HEK293 (cell line): ENCODE measurements at regions not wholly inside any gene's neighbourhood (a gene's known extent, or its start where the extent isn't known, plus 50 kb on each side); places are given as distances from the start of the nearest gene placed in this dataset.

Source experiments
- BCL11A ChIP-seq: fragments of 450-650 bp; formaldehyde crosslinking; IDR thresholded peaks from 2 replicates; pipeline ENCODE4 v1.5.1; 2016; ENCODE audit warnings: low read depth, missing biosample characterization, missing genetic modification characterization
- CTCF ChIP-seq: fragments of 450-650 bp; formaldehyde crosslinking; IDR thresholded peaks from 2 replicates; pipeline ENCODE4 v1.5.1; 2016; ENCODE audit warnings: missing biosample characterization, missing genetic modification characterization
- PRDM1 ChIP-seq: fragments of 450-650 bp; formaldehyde crosslinking; IDR thresholded peaks from 2 replicates; pipeline ENCODE4; 2016; ENCODE audit warnings: missing biosample characterization, missing genetic modification characterization
- ZBTB10 ChIP-seq: fragments of 450-650 bp; formaldehyde crosslinking; IDR thresholded peaks from 2 replicates; pipeline ENCODE4 v1.5.1; 2016; ENCODE audit warnings: missing biosample characterization, missing genetic modification characterization
- ZBTB7A ChIP-seq: fragments of 450-650 bp; formaldehyde crosslinking; IDR thresholded peaks from 2 replicates; pipeline ENCODE4 v1.5.1; 2016; ENCODE audit warnings: low read depth, missing biosample characterization, missing genetic modification characterization
- ZNF266 ChIP-seq: fragments of 450-650 bp; formaldehyde crosslinking; IDR thresholded peaks from 2 replicates; pipeline ENCODE4 v1.5.1; 2016; ENCODE audit warnings: missing biosample characterization, missing genetic modification characterization, low read depth

GRCh38 chr15:69979783-69980182, 117.9 kb downstream of the TLE3 start:
- TF ChIP-seq CTCF (tag by site-specific recombination) (no peak), ZNF266 (no peak), PRDM1 (tag by site-specific recombination) (no peak), ZBTB7A (tag by site-specific recombination) (no peak), BCL11A (tag by site-specific recombination) (no peak), ZBTB10 (tag by site-specific recombination) (no peak)
